Femur (tissue), 1 donor: ENCODE measurements at regions not wholly inside any gene's neighbourhood (a gene's known extent, or its start where the extent isn't known, plus 50 kb on each side); places are given as distances from the start of the nearest gene placed in this dataset.

ENCODE experiments used
- DNase-seq: peaks from one replicate; pipeline ENCODE4 v3.0.0-alpha.2; 2017

DNA sequence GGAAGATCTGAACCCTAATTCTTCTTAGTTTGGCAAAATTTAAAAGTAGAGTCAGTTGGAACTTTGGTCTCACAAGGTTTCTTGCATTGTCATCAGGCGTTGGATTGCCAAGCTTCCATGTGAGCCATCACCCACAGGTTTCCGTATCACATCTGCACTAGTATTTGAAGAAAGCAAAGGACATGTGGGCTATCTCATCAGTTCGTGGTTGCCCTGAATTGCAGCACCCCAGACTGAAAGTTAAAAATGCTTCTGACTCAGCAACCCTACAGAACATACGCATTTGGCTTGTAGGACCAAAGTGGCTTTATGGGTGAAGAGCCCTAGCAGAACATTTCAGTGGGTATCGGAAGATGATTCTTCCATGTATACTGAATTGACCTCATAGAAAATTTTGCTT lies 358.0 kb downstream of the ENC1 start:
- no peak for DNase-seq

DNA sequence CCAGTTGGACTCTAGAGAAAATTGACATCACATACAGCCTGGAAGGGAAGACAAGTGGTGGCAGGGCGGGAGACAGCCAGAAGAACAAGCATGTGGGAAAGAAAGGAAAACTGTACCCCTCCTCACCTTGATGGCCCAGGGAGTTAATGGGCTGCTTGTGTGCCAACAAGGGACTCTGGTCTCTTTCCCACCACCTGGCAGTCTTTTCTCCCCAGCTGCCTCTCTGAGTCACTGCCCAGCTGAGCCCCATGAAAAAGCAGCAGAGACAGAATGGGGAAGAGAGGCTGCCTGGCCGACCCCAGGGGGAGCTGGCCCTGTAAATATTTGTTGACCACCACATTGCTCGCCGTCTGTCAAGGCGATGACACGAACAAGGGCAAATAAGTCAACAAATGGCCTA lies 359.4 kb downstream of the ENC1 start:
- DNase-seq = no peak

DNA sequence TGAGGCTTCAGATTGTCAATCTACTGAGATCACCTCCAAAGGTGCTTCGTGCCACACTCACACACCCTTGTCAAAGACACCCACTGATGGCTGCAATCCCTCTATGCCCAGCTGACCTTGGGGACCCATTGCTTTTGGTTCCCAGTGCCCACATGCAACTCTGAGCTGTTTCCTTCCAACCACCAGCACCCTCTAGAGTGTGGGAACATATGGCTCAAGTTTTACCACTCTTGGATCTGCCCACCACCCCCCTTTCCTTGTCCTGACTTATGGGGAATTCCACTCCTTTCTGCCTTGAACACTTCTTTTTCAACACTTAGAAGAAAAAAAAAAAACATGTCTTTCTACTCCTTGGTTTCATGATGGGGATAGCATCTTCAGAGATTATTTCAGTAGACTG lies 360.2 kb downstream of the ENC1 start:
- DNase-seq = no peak

DNA sequence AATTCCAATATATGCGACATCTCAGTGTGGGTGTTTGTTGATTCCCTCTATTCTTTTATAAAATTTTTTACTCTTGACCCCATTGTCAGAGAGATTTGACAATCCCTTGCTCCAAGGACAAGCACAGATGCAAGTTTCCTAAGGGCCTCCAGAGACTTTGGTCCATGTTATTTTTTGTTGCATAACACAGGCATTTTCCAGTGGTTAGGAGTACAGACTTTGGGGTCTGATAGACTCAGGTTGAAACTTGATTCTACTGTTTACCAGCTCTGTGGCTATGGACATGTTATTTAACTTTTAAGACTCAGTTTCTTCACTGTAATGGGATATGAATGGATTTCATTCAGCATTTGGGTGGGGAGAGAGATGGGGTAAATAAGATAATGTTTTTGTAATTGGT lies 361.3 kb downstream of the ENC1 start:
- no peak for DNase-seq

DNA sequence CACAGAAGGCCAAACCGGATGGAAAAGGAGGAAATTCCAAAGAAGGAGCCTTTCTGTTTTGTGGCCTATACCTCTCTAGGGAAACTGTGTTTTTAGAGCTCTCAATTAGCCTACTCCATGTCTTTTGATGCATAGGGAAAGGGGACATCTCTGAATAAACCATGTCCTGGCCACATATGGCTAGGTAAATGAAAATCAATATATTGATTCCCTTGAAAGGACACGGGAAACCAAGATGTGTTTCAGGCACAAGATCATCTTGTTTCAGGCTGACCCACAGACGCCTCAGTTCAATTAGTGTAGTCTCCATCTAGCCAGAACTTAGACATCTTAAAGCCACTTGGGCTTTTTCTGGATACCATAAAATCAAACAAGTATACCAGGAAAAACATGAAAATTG lies 363.1 kb downstream of the ENC1 start:
- no peak for DNase-seq

DNA sequence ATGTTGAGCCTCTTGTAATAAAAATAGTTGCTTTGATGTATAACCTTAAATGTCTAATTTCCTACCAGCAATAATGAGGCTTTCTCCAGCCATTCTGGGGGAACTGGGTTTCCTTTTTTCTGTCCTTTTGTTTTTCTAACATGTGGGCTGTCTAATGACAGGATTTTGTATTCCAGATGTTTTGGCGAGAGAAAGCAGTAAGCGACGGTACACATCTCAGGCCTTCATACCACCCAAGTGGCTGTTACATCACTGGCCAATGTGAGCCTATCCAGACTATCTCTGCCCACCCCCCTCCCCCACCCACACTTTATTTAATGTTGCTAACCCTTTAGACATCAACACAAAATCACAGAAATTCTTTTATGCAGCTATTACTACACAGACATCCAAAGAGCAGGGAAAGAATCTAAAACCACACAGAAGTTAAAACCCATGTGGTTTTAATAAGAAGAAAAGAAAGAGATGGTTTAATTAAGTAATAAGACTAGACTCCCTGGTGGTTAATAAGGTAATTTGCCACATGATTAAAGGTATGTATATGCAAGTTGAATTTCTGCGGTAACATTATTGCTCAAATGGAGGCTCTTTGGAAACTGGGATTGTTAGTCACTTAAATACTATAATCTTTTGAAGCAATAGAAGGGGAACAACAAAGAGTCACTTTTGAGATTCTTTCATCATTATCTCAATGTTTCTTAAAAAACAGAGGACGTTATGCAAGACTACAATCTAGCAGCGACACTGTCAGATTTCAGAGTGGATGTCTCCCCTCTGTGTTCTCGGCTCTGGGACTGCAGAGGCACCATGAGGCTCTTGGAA lies 365.1 kb downstream of the ENC1 start:
- no peak for DNase-seq

DNA sequence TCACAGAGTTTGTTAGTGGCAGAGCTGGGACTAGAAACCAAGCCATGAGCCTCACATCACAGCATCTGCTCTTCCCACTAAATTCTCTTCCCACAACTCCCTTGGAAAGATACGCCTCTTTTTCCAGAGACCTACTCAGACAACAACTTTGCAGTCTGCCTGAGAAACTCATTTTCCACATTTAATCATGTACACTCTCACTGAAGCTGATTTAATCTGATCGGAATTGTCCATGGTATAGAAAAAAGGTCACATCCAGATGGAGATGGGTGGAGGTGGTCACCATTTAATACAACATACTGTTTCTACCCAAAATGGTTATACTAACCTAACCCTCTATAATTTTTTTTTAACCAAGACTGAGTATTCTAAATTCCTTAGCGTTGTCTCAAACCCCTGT lies 366.2 kb downstream of the ENC1 start:
- no peak for DNase-seq

DNA sequence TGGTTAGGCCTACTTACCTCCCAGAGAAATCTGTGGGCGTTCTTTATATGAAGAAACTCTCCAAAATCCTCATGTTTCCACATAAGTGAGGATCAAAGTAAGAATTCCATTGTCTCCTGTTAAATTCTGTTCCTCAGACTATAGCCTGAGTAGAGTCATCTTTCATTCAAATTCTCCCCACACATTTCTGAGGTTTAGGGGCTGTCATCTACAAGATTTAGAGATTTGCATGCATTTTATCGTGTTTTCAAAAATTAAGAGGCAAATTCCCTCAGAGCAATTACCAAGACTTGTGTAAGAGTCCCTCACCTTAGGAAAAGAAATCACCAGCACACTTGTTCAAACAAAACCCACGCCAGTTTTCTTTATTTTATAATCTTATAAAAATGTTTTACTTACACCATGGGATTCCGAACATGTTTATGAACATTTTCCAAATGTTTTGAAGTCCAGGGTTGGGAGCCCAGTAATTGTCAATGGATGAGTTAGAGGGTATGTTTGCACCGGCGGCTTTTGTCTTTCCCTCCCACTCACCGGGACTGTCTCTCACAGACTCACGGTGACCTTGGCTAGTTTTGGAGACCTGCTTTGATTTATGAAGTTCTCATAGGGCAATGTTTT lies 367.6 kb downstream of the ENC1 start:
- DNase-seq = no peak

DNA sequence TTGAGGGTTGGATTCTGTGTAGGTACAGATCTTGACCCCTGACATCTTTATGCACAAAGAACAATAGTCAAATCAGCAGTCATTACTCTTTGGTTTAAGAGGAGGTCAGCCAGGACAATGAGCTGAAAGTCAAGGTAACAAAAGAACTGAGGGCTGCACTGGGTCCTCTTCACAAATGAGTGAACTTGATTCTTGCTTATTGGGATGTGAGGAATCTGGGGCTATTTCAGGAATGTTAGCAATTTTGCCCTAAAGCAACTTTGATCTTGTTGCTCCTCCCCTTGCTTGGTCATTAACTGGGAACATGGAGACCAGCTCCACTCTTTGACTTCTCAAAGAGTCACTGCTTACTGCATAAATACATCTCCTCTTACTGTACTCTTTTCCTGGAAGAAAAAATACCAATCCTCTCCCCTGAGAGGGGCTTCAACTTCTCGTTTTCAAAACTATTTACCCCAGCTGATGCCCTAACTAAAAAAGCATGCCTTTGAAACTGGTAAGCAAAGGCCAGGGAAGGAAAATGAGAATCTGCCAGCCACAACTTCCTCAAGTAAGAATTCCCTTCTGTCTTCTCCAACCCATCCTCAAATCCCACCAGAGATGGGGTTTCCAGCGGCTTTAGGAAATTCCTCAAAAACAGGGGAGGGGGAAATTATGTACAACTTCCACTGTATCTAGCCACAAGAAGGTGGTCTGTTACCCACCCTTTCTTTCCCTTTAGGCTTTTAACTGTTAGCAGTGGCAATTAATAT lies 368.3 kb downstream of the ENC1 start:
- DNase-seq = no peak

DNA sequence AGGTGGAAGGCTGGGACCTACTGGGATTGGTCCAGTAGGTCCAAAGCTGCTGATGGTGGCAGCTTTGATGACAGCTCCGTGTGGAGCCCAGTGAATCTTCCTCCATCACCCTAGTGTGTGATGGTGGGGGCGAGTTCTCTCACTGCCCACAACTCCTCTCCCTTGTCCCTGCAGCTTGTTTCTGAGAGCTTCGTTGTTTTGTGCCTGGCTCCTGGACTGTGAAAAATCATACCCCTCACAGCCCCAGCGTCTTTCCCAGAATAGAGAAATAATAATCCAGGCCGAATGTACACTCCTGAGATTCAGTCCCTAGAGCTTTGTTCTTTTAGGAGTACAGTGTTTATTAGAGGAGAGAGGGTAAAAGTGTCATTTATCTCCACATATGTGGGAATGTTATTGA lies 372.2 kb downstream of the ENC1 start:
- no peak for DNase-seq

DNA sequence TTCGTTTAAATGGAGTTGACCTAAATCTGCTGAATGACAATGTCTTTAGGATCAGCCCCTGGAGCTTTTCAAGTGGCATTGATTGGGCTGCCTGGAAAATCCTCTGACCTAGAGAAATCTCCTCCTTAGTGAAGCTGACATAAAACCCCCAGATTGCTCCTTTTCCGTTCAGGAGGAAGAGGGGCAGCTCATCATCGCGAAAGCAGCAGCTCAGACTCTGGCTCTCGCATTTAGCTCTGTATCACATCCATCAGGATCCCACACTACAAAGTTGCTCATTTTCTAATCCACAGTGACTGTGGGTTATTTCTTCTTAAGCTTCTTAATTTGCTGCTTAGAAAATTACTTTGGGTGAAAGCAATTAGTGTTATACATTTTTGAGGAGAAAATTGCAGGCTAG lies 373.7 kb downstream of the ENC1 start:
- no peak for DNase-seq

DNA sequence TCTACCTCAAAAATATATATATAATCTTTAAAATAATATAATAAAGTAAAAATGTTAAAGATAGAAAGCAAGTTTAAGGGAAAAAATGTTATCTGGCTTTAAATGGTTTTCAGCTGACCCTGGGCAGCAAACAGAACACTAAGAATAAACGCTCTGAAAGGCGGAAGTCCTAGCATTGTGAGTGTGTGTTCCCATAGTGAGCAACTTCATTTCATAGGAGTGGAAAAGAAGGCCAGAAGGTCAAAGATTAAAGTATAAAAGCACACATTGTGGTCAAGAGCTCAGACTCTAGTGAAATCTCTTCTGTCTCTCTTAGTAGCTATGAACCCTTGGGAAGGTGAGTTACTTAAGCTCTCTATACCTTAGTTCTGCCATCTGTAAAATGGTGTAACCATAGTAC lies 374.4 kb downstream of the ENC1 start:
- no peak for DNase-seq

DNA sequence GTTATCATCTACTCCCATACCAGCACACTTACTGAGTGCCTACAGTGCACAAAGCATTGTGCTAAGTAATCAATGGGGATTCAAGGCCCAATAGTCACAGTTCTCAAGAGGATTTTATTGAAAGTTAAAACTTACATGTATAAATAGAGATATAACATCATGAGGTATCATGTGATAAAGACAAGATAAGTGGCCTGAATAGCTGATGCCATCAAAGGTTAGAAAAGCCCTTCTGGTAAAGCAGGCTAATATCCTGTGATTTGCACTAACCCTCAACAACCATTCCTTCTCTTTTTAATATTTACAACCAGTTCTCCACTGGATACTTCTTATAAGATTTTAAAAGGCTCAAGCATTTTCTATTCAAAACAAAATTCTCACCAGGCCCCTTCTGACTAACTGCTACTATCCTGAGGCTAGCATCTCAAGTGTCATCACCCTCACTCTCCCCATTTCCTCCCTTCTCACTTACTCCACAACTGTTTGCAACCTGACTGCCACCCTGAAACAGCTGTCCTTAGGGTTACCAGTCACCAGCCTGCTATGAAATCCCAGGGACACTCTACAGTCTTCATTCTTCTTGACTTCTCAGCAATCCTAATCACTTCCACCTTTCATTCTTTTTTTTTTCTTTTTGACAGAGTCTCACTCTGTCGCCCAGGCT lies 377.9 kb downstream of the ENC1 start:
- DNase-seq = no peak

DNA sequence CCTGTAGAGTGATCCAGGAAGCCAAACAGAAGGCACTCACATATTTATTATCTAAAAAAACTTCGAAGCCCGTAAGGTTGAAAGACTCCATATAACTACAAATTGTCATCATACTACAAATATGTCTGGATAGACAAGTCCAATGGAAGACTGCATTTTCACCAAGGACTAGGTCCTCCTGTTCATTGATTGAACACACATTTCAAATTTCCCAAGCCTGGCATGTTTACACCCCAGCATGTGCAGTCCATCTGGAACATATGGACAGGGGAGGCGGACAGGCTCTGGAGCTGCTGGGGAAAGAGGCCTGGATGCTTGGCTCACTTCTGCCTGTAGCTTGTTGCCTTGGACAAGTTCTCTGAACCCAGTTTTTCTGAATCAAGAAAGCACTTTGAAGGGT lies 378.7 kb downstream of the ENC1 start:
- no peak for DNase-seq

DNA sequence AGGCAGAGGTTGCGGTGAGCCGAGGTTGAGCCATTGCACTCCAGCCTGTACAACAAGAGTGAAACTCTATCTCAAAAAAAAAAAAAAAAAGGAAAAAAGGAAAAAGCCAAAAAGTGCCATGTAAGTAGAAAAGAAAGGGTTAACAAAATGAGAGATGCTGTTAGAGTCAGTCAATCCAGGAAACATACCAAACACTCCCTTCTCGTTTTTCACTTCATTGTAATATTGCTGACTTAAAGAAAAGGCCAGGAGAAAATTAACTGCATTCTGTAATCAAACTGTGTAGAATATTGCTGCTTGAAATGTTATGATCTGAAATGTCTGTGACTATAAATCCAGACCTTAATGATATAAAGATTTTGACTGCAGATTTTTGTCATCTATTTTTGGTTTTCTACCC lies 379.1 kb downstream of the ENC1 start:
- no peak for DNase-seq

DNA sequence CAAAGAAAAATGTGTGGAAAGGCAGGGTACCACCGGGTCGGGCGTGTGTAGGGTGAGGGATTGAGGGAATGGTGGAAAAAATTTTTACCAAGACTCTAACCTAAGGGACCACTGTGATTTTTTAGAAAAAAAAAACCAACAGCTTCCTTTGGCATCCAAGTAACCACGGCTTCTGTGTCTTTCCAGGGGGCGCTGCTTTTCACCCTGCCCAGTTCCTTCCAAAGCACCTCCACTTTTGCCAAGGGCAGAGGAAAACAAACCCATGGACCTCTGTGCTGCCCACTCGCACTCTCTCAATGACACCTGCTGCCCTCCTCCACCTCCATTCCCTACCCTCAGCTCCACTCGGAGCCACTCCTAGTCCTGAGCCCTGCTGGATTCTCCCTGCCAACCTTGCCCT lies 381.0 kb downstream of the ENC1 start:
- no peak for DNase-seq

DNA sequence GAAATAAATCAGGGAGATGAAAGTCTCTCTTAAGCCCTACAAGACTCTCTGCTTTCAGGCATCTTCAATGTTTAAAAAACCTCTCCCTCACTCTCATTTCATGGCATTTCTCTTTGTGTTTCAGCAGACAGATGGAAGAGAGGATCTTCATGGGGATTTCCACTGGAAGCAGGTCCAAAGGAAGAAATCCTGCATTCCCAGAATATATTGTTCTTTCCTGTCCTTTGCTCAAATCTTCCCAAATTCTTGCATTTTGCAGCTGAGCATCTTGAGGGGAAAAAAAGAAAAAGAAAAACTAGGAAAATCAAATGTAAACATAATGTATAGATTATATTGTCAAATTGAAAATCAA lies 382.2 kb downstream of the ENC1 start:
- no peak for DNase-seq

DNA sequence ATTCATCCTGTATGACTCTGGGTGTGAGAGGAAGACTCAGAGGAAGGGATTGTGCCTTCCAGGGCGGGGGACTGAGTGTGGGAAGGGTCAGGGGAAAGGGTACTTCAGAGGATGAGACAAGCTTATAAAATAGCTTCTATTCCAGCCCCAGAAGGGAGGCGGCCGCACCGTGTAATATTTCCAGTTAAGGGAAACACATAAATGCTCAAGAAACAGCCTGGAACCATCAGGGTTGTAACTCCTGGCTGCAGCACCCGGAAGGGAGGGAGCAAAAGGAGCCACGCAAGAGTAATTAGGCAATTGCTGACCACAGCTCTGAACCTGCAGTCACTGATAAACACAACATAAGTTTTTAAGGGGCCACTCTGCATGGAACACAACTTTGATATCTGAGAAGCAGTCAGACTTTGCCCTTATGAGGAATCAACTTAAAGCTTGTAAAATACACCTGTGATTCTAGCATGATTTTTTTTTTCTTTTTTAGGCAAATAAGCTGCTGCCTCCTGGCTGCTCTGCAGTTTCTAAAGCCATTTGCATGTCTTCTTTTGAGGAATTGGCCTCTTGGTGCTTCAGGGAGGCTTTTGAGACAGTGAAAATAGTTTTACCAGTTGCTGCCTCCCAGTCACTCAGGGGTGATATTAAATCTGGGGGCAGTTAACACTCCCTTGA lies 382.7 kb downstream of the ENC1 start:
- peak; percentile 79 for DNase-seq

DNA sequence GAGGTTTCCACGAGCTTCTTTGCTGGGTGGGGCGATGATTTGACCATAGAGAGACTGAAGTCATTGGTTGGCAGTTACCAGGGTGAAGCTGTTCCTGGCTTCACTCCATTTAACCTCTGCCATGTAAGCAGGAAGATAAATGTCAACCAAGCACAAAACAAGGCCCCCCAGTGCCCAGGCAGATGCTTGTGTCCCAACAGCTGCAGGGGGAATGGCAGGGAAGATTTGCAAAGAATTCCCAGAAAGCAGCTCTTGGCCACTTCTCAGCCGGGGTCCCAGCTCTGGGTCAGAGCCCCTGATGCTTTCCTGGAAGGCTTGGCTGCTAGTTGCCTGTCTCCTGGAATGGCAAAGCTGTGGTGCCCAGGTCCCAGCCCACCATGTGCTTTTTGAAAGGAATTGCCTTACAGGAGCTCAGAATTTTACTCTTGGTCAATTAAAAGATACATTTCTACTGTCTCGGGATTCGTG lies 383.4 kb downstream of the ENC1 start:
- peak; percentile 44 for DNase-seq

DNA sequence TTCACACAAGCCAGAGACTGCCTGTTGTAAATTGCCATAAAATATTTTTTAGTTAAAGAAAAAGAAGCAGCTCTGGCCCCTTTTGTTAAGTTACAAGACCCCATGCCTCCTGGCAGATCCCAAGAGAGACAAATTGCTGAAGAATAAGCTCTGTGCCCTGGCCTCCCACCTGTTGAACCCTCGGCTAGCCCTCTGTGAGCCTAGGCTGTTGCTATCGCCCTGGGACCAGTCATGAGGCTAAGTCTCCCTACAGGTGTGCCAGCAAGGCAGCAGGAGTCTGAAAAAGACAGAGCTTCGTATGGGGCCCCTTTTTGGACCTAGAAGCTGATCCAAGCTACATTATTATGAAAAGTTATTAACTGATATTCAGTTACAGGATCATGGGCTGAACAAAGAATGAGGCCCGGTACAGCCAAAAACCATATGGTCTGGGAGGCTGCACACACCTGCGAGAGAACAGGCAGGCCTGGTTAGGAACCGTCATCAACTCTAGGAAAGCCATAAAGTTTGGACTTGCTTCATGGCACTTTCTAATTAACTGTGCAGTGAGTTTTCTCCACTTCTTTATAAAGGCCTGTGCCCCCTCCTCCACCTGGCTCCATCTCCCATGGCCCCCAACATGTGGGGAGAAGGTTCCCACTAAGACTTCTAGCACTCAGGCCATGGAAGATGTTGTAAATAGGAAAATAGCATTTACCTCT lies 384.7 kb downstream of the ENC1 start:
- no peak for DNase-seq

DNA sequence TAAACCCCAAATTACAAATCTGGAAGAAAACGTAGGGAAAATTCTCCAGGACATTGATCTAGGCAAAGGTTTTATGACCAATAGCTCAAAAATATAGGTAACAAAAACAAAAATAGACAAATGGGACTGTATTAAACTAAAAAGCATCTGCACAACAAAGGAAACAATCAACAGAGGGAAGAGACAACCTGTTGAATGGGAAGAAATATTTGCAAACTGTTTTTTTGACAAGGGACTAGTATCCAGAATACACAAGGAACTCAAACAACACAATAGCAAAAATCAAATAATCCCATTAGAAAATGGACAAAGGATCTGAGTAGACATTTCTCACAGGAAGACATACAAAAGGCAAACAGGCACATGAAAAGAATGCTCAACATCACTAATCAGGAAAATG lies 386.3 kb downstream of the ENC1 start:
- DNase-seq = no peak

DNA sequence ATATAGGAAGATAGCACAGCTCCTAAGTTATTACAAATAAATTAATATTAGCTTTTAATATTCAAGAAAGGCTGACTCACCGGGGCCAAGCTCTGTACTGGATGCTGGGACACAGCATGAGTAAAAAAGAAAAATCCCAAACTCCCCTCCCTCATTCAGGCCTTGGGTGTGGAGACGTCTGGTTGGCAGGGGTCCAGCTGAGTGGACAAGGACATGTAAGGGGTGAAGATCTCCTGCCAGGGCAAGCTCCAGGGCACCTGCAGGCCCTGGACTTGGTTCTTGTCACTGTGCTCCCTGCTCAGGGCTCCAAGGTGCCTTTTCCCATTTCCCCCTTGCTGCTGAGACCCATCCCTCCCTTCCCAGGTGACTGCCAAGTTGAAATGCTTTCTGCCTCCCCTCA lies 388.5 kb downstream of the ENC1 start:
- DNase-seq = no peak
